ENCODE measurements at regions not wholly inside any gene's neighbourhood (a gene's known extent, or its start where the extent isn't known, plus 50 kb on each side); places are given as distances from the start of the nearest gene placed in this dataset.

- H3K9me3 Mint-ChIP-seq: no peaks in the 10 kb centered on the region
- DNase-seq: no peak
- H3K36me3 Mint-ChIP-seq (ENCODE audit: low read depth): no peaks in the 10 kb centered on the region
- peaks cover 34% of the 10 kb centered on the region for H3K27me3 Mint-ChIP-seq (ENCODE audit: insufficient read depth)
- no peak overlapping the region for H3K27ac Mint-ChIP-seq
- H3K4me1 Mint-ChIP-seq (ENCODE audit: low read depth): no peaks in the 10 kb centered on the region
- no peak for TF ChIP-seq CTCF (IDR thresholded peaks at IDR 0.05)
- H3K4me3 Mint-ChIP-seq: no peak overlapping the region
These were observed 418.3 kb downstream of the MED13L start for GRCh38 chr12:115859231-115859630.

GRCh38 chr12:115857923-115858322 is 419.6 kb downstream of the MED13L start:
- H3K4me3 Mint-ChIP-seq: no peak overlapping the region
- H3K36me3 Mint-ChIP-seq (ENCODE audit: low read depth): no peaks in the 10 kb centered on the region
- H3K9me3 Mint-ChIP-seq: no peaks in the 10 kb centered on the region
- TF ChIP-seq CTCF (IDR thresholded peaks at IDR 0.05): no peak
- H3K4me1 Mint-ChIP-seq (ENCODE audit: low read depth): no peaks in the 10 kb centered on the region
- peaks cover 31% of the 10 kb centered on the region for H3K27me3 Mint-ChIP-seq (ENCODE audit: insufficient read depth)
- no peak for DNase-seq
- H3K27ac Mint-ChIP-seq: no peak overlapping the region

- no peaks in the 10 kb centered on the region for H3K9me3 Mint-ChIP-seq
- no peak for DNase-seq
- TF ChIP-seq CTCF (IDR thresholded peaks at IDR 0.05): peak; percentile 46
- no peak overlapping the region for H3K4me3 Mint-ChIP-seq
- H3K36me3 Mint-ChIP-seq (ENCODE audit: low read depth): no peaks in the 10 kb centered on the region
- H3K27ac Mint-ChIP-seq: no peak overlapping the region
- no peaks in the 10 kb centered on the region for H3K4me1 Mint-ChIP-seq (ENCODE audit: low read depth)
- H3K27me3 Mint-ChIP-seq (ENCODE audit: insufficient read depth): peaks cover 31% of the 10 kb centered on the region
These were observed 420.2 kb downstream of the MED13L start for GRCh38 chr12:115857160-115857920.

- no peak for DNase-seq
- Mint-ChIP-seq H3K27me3 (ENCODE audit: insufficient read depth) (no peaks in the 10 kb centered on the region; the same call in 1 of the 2 replicates), H3K4me1 (ENCODE audit: low read depth) (no peaks in the 10 kb centered on the region), H3K27ac (no peak overlapping the region), H3K9me3 (peaks cover 7% of the 10 kb centered on the region), H3K4me3 (no peak overlapping the region), H3K36me3 (ENCODE audit: low read depth) (no peaks in the 10 kb centered on the region)
- TF ChIP-seq CTCF (IDR thresholded peaks at IDR 0.05): no peak
These were observed 425.4 kb downstream of the MED13L start for GRCh38 chr12:115852054-115852453.

GRCh38 chr12:115850957-115851356 is 426.5 kb downstream of the MED13L start:
- no peaks in the 10 kb centered on the region for H3K36me3 Mint-ChIP-seq (ENCODE audit: low read depth)
- no peak for DNase-seq
- no peak overlapping the region for H3K27ac Mint-ChIP-seq
- H3K9me3 Mint-ChIP-seq: peaks cover 7% of the 10 kb centered on the region
- H3K27me3 Mint-ChIP-seq (ENCODE audit: insufficient read depth): no peaks in the 10 kb centered on the region; the same call in 1 of the 2 replicates
- H3K4me3 Mint-ChIP-seq: no peak overlapping the region
- no peaks in the 10 kb centered on the region for H3K4me1 Mint-ChIP-seq (ENCODE audit: low read depth)
- no peak for TF ChIP-seq CTCF (IDR thresholded peaks at IDR 0.05)
